Dendritic cell treated with granulocyte-macrophage colony-stimulating factor and Interleukin-4, amounts not matched to agents 40 ng/mL and 50 ng/mL, for 4 days (primary cell): ENCODE measurements at regions not wholly inside any gene's neighbourhood (a gene's known extent, or its start where the extent isn't known, plus 50 kb on each side); places are given as distances from the start of the nearest gene placed in this dataset.

Source experiments
- H3K27ac Mint-ChIP-seq: one replicate; pipeline ENCODE4 v1.8.0; 2022; ENCODE audit warnings: mild to moderate bottlenecking, mixed read lengths
- H3K27me3 Mint-ChIP-seq: one replicate; pipeline ENCODE4 v1.8.0; 2022; ENCODE audit warnings: mild to moderate bottlenecking, mixed read lengths
- H3K36me3 Mint-ChIP-seq: one replicate; pipeline ENCODE4 v1.8.0; 2022; ENCODE audit warnings: low read depth, mixed read lengths
- H3K4me1 Mint-ChIP-seq: one replicate; pipeline ENCODE4 v1.8.0; 2022; ENCODE audit warnings: low read depth, mixed read lengths
- H3K4me3 Mint-ChIP-seq: one replicate; pipeline ENCODE4 v1.8.0; 2022; ENCODE audit warnings: mild to moderate bottlenecking, moderate library complexity, mixed read lengths
- H3K9me3 Mint-ChIP-seq: one replicate; pipeline ENCODE4 v1.8.0; 2022; ENCODE audit warnings: mixed read lengths
- intact Hi-C: fragments of 100-400 bp; cut with micrococcal nuclease; formaldehyde crosslinking; loops from one replicate; pipeline ENCODE4 v1.15.0; 2022

DNA sequence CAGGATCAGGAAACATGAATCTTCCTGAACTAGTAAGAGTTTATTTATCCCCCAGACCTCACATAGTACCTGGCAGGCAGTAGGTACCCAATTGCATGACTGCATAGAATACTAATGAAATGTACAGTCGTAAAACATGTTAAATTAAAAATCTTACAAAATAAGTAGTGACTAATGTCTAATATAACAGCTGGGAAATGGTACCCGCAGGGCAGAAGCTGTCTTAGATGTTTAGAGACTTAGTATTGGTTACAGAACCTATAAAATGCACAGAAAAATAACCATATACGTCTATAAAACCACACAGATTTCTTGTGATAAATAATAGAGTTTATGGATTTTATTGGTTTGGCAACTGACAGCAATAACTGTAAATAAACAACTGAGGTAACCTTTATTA lies 139.1 kb upstream of the GMDS start:
- Mint-ChIP-seq H3K4me1 (no peaks in the 10 kb centered on the region), H3K27me3 (no peaks in the 10 kb centered on the region), H3K4me3 (no peak overlapping the region), H3K9me3 (peaks cover 13% of the 10 kb centered on the region), H3K36me3 (no peaks in the 10 kb centered on the region), H3K27ac (no peak overlapping the region)
- intact Hi-C loops, result no loop called here

DNA sequence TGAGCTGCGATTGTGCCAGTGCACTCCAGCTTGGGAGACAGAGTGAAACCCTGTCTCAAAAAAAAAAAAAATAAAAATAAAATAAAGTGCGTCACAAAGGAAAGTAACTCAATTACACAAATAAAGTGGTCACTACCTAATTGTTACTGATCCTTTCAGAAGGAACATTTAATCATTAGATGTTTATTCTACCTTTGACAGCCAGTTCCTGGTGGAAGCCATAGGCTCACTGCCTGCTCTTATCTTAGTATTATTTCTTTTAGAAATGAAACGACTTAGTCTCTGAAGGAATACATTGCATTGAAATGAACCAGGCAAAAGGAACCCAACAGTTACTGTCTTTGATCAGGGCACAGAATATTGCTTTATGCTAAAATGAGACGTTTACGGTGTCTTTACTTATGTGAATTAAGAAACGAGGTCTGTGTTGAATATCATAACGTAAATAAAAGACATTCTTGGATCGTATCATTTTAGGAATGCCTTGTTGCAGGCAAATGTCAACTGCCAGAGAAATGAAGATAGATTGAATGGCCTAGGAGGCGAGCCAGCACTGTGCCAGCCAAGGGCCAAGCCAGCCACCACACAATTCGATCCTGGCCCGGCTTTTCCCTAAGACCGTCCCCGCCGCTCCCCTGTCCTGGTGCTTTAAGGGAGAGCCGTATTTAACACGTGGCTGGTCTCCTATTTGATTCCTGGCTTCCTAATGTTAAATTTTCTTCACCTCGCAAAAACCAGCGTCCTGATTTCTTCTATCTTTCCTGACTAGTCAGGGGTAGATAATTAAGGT lies 136.7 kb upstream of the GMDS start:
- no peaks in the 10 kb centered on the region for H3K4me1 Mint-ChIP-seq
- no peaks in the 10 kb centered on the region for H3K27me3 Mint-ChIP-seq
- intact Hi-C loops, result no loop called here
- H3K27ac Mint-ChIP-seq, result no peak overlapping the region
- H3K9me3 Mint-ChIP-seq, result peaks cover 7% of the 10 kb centered on the region
- no peak overlapping the region for H3K4me3 Mint-ChIP-seq
- no peaks in the 10 kb centered on the region for H3K36me3 Mint-ChIP-seq

DNA sequence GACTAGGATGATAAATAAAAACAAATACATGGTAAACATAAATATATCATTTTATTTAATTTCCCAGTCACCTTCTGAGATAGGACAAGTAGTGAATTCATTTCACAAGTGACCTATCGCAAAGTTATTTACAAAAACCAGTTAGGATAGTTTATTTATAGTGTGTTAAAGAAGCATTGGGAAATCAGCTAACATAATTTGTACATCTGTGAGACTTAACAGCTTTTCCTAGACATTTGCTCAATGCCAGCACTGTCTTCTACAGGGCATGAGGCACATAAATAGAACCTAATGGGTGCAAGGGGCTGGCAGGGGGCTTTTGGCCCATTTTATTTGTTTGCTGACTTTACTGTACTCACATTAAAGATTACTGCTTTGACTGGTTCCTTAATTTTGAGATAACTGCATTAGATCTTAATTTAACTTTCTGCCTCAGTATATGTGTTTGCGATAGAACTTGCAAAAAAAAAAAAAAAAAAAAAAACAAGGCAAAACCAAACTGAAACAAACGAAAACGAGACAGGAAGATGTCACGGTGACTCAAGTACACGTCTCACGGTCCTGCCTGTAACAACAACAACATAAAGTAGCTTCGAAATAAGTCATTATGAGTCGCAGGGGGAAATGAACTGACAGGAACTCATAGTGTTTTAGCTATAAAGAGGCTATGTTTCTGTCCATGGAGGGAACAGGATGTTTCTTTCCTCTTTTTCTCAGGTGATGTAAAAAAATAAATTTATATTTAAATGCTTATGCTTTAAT lies 133.7 kb upstream of the GMDS start:
- intact Hi-C loops, result no loop called here
- Mint-ChIP-seq H3K4me1 (peaks cover 4% of the 10 kb centered on the region), H3K27me3 (no peaks in the 10 kb centered on the region), H3K36me3 (no peaks in the 10 kb centered on the region), H3K4me3 (no peak overlapping the region), H3K9me3 (peaks cover 7% of the 10 kb centered on the region), H3K27ac (no peak overlapping the region)

DNA sequence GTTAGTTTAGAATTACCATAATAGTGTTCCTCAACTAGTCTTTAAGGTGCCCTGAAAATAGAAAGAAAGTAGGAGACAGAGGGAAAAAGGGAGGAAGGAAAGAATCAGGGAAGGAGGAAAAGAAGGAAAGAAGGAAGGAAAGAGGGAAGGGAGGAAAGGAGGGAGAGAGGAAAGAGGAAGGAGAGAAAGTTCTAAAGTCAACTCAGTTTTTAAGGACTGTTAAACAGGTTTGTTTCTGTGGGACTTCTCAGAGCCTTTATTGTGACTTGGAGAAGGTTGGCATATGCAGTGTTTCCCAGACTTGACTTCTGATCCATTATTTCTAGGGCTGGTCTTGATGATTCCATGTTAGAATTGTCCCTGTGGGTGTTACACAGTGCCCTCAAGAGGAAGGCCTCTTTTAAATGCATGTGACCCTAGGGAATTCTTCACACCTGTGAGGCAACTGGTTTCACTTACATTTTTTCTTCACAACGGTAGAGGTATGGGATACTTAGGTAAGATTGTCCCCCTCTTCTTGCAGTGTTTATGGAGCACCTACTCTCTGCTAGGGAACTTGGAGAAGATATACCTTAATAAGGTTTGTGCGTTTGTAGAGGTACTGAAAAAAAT lies 132.7 kb upstream of the GMDS start:
- H3K27me3 Mint-ChIP-seq, result no peaks in the 10 kb centered on the region
- H3K4me1 Mint-ChIP-seq, result peaks cover 4% of the 10 kb centered on the region
- intact Hi-C loops, result no loop called here
- H3K4me3 Mint-ChIP-seq, result no peak overlapping the region
- H3K9me3 Mint-ChIP-seq, result peaks cover 7% of the 10 kb centered on the region
- no peak overlapping the region for H3K27ac Mint-ChIP-seq
- no peaks in the 10 kb centered on the region for H3K36me3 Mint-ChIP-seq

DNA sequence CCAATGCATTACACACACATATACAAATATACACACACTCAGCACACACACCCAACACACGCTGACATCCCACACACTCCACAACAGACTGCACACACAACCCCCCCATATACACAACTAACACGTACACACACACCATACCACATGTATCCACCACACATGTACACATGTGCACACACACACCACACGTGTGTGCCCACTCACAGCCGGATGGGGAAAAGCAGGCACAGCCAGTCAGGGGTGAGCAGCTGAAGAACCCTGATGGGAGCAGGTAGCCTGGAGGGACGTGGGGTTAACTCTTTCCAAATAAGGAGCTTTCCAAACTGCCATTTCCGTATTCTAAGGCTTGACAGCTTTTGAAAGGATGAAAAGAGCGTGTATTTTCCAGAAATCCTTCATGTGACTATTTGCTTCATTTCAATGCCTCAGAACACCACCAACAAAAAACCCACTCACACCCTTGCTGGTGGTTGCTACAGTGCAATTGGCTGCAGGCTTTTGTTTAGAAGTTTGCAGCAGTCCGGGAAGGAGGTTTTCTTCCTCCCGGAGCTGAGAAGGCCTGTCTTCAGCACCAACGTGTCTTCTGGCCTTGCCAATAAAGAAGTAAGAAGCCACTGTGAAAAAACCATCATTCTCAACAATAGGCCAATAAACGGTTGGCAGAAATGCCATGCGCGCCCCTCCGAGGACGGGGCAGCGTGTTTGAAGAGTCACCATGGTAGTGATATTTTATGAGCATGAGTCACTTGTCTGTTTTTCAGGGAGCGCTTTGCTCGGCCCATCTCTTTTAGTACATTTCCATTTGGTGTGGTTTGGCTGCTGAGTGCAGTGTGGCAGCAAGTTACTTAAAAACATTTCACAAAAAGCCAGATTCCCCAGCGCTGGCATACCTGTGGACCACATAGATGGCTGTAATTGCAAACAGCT lies 131.3 kb upstream of the GMDS start:
- Mint-ChIP-seq H3K9me3 (peaks cover 7% of the 10 kb centered on the region), H3K4me1 (peaks cover 4% of the 10 kb centered on the region), H3K4me3 (no peak overlapping the region), H3K27me3 (no peaks in the 10 kb centered on the region), H3K27ac (no peak overlapping the region), H3K36me3 (no peaks in the 10 kb centered on the region)
- intact Hi-C loops, result no loop called here

DNA sequence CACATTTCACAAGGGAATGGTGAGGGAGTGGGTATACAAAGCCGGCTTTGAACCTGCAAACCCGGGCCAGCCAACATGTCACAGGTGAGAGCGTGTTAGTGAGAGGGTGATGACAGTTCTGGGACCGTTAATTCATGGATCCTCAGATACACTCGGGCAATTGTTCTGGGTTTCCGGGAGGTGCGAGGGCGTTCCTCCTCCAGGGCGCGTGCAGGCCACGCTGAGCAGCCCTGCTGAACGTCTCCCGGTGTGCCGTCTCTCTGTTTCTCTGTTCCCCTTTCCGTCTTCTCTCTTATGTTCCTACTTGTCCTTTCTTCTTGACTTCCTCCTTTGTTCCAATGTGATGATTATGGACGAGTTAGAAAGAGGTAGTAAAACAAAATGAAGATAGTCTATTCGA lies 130.0 kb upstream of the GMDS start:
- Mint-ChIP-seq H3K27ac (no peak overlapping the region), H3K4me1 (peaks cover 4% of the 10 kb centered on the region), H3K36me3 (no peaks in the 10 kb centered on the region), H3K27me3 (no peaks in the 10 kb centered on the region), H3K9me3 (peaks cover 7% of the 10 kb centered on the region), H3K4me3 (no peak overlapping the region)
- intact Hi-C loops, result no loop called here

DNA sequence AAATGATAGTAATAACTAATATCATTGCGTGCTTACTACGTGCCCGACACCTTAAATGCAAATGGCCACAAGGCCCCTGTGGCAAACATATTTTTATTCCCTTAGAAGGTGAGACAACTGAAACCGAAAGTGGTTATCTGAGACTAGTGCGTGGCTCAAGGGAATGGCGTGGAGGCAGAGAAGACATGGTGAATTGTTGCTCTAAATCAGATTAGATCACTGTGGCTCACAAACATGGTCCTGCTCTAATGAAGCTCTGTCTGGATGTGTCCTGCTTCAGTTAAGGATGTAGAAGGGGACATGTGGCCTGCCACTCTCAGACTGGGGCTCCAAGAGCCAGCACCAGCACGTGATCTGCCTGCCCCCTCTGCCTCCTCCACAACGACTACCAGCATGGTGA lies 124.2 kb upstream of the GMDS start:
- intact Hi-C loops, result no loop called here
- Mint-ChIP-seq H3K4me3 (no peak overlapping the region), H3K9me3 (no peaks in the 10 kb centered on the region), H3K4me1 (peaks cover 6% of the 10 kb centered on the region), H3K27me3 (no peaks in the 10 kb centered on the region), H3K36me3 (no peaks in the 10 kb centered on the region), H3K27ac (no peak overlapping the region)

DNA sequence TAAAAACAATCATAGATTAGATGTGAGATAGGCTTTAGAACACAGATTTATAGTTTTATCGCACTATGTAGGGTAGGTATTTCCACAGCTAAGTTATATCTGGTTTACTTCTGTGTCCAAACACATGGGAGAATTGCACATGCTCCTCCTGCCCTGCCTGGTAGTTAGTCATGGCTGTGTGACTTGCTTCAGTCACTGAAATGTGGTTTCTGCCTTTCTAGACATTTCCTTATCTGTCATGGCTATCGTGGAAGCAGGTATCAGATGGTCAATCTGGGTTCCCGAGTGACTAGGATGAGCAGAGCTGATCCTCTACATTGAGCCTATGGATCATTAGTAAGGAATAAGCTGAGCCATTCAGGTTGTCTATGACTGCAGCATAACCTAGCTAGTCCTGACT lies 117.8 kb upstream of the GMDS start:
- no peaks in the 10 kb centered on the region for H3K9me3 Mint-ChIP-seq
- no peak overlapping the region for H3K4me3 Mint-ChIP-seq

DNA sequence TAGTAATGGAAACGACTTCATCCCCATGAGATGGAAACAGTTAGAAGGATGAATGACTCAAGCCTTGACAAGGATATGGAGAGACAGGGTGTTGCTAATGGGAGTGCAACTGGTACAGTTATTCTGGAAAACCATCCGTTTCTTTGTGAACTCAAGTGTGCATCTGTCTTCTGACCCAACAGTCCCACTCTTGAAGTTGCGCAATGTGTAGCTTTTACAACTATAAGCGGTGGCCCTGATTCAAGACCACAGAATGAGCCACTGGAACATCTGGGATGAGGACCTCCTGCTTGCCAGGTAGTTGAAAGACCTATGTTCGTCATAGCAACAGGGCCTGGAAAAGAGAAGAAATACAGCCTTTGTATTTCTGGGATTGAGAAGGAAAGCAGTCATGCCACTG lies 115.8 kb upstream of the GMDS start:
- peaks cover 15% of the 10 kb centered on the region for H3K36me3 Mint-ChIP-seq
- peaks cover 3% of the 10 kb centered on the region for H3K4me1 Mint-ChIP-seq
- no peaks in the 10 kb centered on the region for H3K9me3 Mint-ChIP-seq

More for the DNA sequence above, 117.8 kb upstream of the GMDS start:
- intact Hi-C loops, result no loop called here
- H3K27ac Mint-ChIP-seq, result no peak overlapping the region
- peaks cover 15% of the 10 kb centered on the region for H3K36me3 Mint-ChIP-seq
- H3K27me3 Mint-ChIP-seq, result no peaks in the 10 kb centered on the region
- peaks cover 6% of the 10 kb centered on the region for H3K4me1 Mint-ChIP-seq

DNA sequence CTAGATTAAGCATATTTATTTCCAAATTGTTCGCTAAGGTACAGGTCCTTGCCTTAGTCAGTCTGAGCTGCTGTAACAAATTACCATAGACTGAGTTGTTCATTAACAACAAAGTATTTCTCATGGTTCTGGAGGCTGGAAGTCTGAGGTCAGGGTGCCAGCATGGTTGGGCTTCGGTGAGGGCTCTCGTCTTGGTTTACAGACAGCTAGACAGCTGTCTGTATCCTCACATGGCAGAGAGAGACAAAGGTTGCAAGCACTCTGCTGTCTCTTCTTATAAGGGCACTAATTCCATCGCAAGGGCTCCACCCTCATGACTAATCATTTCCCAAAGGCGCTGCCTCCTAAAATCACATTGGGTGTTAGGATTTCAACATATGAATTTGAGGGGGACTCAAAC lies 115.3 kb upstream of the GMDS start:
- Mint-ChIP-seq H3K27me3 (no peaks in the 10 kb centered on the region), H3K9me3 (no peaks in the 10 kb centered on the region), H3K27ac (no peak overlapping the region), H3K4me3 (no peak overlapping the region), H3K4me1 (no peaks in the 10 kb centered on the region), H3K36me3 (peaks cover 15% of the 10 kb centered on the region)
- intact Hi-C loops, result no loop called here

More for the DNA sequence above, 115.8 kb upstream of the GMDS start:
- no peak overlapping the region for H3K27ac Mint-ChIP-seq
- H3K27me3 Mint-ChIP-seq, result no peaks in the 10 kb centered on the region
- intact Hi-C loops, result no loop called here
- no peak overlapping the region for H3K4me3 Mint-ChIP-seq

DNA sequence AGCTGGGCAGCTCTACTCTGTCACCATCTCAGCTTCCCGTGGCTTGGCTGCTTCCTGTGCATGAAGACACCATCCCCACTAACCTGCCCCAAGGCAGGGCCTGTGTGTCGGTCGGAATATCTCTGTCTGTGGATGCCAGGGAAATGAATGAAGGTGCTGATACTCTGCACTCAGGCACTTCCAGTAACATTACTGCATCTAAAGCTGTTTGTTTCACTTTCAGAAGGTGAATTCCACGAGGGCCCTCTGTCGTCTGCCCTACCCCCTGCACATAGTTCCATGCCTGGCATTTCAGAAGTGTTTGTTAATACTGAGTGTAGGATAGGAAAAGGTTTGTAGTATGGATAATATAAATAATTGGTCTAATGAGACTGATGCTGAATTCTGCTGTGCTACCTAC lies 114.7 kb upstream of the GMDS start:
- H3K27me3 Mint-ChIP-seq, result no peaks in the 10 kb centered on the region
- no peak overlapping the region for H3K4me3 Mint-ChIP-seq
- peaks cover 15% of the 10 kb centered on the region for H3K36me3 Mint-ChIP-seq
- no peaks in the 10 kb centered on the region for H3K4me1 Mint-ChIP-seq
- intact Hi-C loops, result no loop called here
- H3K27ac Mint-ChIP-seq, result no peak overlapping the region
- no peaks in the 10 kb centered on the region for H3K9me3 Mint-ChIP-seq

DNA sequence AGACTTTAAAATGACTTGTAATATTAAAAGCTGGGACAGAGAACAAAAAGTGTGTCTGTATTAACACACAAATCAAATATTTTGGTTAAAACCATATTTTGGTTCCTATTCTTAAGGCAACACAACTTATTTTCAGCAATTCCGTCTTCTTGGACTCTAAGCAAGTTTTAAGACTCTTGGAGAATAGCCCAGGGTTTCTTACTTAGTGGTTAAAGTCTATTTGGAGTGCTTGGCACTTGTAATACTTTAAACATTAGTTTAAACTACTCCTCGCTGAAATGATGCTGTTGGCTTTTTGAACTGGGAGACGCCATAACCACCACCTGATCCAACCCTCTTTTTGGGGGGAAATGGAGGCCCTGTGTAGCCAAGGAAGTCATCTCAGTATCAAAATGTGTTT lies 109.7 kb upstream of the GMDS start:
- no peaks in the 10 kb centered on the region for H3K9me3 Mint-ChIP-seq

DNA sequence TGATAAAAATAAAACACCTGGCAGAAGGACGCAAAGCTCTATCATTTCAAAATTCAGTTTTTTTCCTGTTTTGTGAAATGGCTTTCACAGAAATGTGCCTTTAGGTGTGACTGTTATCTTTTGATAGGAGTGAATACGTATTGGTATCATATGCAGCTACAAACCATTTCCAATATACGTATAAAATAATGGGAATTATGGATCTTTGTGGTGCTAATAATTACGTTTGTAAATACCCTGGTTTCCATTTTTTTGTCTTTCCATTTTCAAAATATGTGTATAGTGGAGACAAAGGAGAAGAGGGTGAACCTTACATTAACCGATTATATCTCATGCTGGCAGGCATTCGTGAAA lies 108.7 kb upstream of the GMDS start:
- Mint-ChIP-seq H3K27me3 (no peaks in the 10 kb centered on the region), H3K9me3 (no peaks in the 10 kb centered on the region), H3K4me1 (no peaks in the 10 kb centered on the region), H3K4me3 (no peak overlapping the region), H3K27ac (no peak overlapping the region), H3K36me3 (no peaks in the 10 kb centered on the region)
- intact Hi-C loops, result loop anchor here (1.0 to 10.0 kb wide), 5 partner anchors 149 to 757 kb away; no protein-coding TSS in a partner anchor

More for the DNA sequence above, 109.7 kb upstream of the GMDS start:
- no peak overlapping the region for H3K27ac Mint-ChIP-seq
- intact Hi-C loops, result loop anchor here (2.0 to 10.0 kb wide), 3 partner anchors 150 to 758 kb away; no protein-coding TSS in a partner anchor
- H3K27me3 Mint-ChIP-seq, result no peaks in the 10 kb centered on the region
- no peak overlapping the region for H3K4me3 Mint-ChIP-seq
- H3K36me3 Mint-ChIP-seq, result peaks cover 7% of the 10 kb centered on the region
- no peaks in the 10 kb centered on the region for H3K4me1 Mint-ChIP-seq
